ENCODE measurements at regions not wholly inside any gene's neighbourhood (a gene's known extent, or its start where the extent isn't known, plus 50 kb on each side); places are given as distances from the start of the nearest gene placed in this dataset.
A peak's percentile ranks its signal among the peaks of the same experiment; 100 is the strongest.

DNA sequence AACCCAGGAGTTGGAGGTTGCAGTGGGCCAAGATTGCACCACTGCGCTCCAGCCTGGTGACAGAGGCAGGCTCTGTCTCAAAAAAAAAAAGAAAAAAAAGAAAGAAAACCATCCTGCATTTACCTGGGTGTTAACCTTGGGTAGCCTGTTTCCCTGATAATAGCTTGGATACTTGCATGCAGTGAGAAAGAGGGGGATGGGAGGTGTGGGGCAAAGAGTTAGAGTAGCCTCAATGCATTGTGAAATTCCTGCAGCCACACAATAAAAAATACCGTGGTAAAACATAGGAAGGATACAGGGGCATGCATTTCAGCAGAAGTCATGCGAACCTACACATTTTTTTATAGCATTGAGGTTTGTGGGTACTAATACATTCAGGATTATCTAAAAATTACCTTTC lies 76.6 kb upstream of the ZNF516 start:
- ChIA-PET CTCF (interaction anchor here (1.0 to 2.2 kb wide), 2 partner anchors 48 to 86 kb away, joined by 3 to 6 read pairs; no protein-coding TSS in a partner anchor), POLR2A (no interaction called here)
- Mint-ChIP-seq H3K27me3 (ENCODE audit: low read depth) (no peaks in the 10 kb centered on the region; the same call in 1 of the 2 replicates), H3K4me1 (peaks cover 21% of the 10 kb centered on the region), H3K4me3 (no peak overlapping the region), H3K27ac (no peak overlapping the region), H3K9me3 (peaks cover 17% of the 10 kb centered on the region), H3K36me3 (0 out of 2 replicates have a peak, but pooled peaks cover 4% of the 10 kb centered on the region)
- DNase-seq (ENCODE audit: low spot score), result no peak
- TF ChIP-seq, protein P1, sequence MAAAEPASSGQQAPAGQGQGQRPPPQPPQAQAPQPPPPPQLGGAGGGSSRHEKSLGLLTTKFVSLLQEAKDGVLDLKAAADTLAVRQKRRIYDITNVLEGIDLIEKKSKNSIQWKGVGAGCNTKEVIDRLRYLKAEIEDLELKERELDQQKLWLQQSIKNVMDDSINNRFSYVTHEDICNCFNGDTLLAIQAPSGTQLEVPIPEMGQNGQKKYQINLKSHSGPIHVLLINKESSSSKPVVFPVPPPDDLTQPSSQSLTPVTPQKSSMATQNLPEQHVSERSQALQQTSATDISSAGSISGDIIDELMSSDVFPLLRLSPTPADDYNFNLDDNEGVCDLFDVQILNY (CRISPR knock-in tag; IDR thresholded peaks at IDR 0.05), result no peak
- TF ChIP-seq ZNF121 (CRISPR knock-in tag; IDR thresholded peaks at IDR 0.05) (no peak), ZNF232 (CRISPR knock-in tag; IDR thresholded peaks at IDR 0.05) (no peak)
- TF ChIP-seq, protein P2, sequence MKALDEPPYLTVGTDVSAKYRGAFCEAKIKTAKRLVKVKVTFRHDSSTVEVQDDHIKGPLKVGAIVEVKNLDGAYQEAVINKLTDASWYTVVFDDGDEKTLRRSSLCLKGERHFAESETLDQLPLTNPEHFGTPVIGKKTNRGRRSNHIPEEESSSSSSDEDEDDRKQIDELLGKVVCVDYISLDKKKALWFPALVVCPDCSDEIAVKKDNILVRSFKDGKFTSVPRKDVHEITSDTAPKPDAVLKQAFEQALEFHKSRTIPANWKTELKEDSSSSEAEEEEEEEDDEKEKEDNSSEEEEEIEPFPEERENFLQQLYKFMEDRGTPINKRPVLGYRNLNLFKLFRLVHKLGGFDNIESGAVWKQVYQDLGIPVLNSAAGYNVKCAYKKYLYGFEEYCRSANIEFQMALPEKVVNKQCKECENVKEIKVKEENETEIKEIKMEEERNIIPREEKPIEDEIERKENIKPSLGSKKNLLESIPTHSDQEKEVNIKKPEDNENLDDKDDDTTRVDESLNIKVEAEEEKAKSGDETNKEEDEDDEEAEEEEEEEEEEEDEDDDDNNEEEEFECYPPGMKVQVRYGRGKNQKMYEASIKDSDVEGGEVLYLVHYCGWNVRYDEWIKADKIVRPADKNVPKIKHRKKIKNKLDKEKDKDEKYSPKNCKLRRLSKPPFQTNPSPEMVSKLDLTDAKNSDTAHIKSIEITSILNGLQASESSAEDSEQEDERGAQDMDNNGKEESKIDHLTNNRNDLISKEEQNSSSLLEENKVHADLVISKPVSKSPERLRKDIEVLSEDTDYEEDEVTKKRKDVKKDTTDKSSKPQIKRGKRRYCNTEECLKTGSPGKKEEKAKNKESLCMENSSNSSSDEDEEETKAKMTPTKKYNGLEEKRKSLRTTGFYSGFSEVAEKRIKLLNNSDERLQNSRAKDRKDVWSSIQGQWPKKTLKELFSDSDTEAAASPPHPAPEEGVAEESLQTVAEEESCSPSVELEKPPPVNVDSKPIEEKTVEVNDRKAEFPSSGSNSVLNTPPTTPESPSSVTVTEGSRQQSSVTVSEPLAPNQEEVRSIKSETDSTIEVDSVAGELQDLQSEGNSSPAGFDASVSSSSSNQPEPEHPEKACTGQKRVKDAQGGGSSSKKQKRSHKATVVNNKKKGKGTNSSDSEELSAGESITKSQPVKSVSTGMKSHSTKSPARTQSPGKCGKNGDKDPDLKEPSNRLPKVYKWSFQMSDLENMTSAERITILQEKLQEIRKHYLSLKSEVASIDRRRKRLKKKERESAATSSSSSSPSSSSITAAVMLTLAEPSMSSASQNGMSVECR (CRISPR knock-in tag; IDR thresholded peaks at IDR 0.05; ENCODE audit: borderline replicate concordance), result no peak
- ATAC-seq, result peak; percentile 67; the same call in 1 of the 2 replicates

DNA sequence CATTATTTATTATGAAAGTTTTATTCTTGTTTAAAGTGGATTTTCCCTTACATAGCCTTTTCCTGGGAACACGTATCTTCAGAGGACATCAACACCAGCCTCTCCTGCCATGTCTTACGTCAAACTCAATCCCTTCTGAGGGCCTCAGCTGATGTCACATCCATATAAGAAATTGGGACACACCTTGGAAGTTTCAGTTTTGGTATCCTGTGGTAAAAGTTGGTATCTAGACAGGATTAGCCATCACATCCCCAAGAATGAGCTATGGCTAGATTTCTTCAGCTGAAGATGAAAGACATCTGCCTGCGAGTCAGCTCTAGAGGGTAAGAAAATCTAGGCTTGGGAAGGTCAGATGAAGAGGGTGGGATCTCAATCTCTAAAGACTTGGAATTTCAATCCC lies 75.8 kb upstream of the ZNF516 start:
- peaks cover 10% of the 10 kb centered on the region for H3K9me3 Mint-ChIP-seq
- POLR2A ChIA-PET, result no interaction called here
- 0 out of 2 replicates have a peak, but pooled peaks cover 4% of the 10 kb centered on the region for H3K36me3 Mint-ChIP-seq
- no peak overlapping the region for H3K4me3 Mint-ChIP-seq
- peaks cover 22% of the 10 kb centered on the region for H3K4me1 Mint-ChIP-seq
- H3K27me3 Mint-ChIP-seq (ENCODE audit: low read depth), result no peaks in the 10 kb centered on the region; the same call in 1 of the 2 replicates
- TF ChIP-seq, protein P3, sequence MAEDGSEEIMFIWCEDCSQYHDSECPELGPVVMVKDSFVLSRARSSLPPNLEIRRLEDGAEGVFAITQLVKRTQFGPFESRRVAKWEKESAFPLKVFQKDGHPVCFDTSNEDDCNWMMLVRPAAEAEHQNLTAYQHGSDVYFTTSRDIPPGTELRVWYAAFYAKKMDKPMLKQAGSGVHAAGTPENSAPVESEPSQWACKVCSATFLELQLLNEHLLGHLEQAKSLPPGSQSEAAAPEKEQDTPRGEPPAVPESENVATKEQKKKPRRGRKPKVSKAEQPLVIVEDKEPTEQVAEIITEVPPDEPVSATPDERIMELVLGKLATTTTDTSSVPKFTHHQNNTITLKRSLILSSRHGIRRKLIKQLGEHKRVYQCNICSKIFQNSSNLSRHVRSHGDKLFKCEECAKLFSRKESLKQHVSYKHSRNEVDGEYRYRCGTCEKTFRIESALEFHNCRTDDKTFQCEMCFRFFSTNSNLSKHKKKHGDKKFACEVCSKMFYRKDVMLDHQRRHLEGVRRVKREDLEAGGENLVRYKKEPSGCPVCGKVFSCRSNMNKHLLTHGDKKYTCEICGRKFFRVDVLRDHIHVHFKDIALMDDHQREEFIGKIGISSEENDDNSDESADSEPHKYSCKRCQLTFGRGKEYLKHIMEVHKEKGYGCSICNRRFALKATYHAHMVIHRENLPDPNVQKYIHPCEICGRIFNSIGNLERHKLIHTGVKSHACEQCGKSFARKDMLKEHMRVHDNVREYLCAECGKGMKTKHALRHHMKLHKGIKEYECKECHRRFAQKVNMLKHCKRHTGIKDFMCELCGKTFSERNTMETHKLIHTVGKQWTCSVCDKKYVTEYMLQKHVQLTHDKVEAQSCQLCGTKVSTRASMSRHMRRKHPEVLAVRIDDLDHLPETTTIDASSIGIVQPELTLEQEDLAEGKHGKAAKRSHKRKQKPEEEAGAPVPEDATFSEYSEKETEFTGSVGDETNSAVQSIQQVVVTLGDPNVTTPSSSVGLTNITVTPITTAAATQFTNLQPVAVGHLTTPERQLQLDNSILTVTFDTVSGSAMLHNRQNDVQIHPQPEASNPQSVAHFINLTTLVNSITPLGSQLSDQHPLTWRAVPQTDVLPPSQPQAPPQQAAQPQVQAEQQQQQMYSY (CRISPR knock-in tag; IDR thresholded peaks at IDR 0.05), result no peak
- TF ChIP-seq ZNF232 (CRISPR knock-in tag; IDR thresholded peaks at IDR 0.05), result no peak
- TF ChIP-seq, protein P4, sequence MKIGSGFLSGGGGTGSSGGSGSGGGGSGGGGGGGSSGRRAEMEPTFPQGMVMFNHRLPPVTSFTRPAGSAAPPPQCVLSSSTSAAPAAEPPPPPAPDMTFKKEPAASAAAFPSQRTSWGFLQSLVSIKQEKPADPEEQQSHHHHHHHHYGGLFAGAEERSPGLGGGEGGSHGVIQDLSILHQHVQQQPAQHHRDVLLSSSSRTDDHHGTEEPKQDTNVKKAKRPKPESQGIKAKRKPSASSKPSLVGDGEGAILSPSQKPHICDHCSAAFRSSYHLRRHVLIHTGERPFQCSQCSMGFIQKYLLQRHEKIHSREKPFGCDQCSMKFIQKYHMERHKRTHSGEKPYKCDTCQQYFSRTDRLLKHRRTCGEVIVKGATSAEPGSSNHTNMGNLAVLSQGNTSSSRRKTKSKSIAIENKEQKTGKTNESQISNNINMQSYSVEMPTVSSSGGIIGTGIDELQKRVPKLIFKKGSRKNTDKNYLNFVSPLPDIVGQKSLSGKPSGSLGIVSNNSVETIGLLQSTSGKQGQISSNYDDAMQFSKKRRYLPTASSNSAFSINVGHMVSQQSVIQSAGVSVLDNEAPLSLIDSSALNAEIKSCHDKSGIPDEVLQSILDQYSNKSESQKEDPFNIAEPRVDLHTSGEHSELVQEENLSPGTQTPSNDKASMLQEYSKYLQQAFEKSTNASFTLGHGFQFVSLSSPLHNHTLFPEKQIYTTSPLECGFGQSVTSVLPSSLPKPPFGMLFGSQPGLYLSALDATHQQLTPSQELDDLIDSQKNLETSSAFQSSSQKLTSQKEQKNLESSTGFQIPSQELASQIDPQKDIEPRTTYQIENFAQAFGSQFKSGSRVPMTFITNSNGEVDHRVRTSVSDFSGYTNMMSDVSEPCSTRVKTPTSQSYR (CRISPR knock-in tag; IDR thresholded peaks at IDR 0.05), result no peak
- TF ChIP-seq, protein P5, sequence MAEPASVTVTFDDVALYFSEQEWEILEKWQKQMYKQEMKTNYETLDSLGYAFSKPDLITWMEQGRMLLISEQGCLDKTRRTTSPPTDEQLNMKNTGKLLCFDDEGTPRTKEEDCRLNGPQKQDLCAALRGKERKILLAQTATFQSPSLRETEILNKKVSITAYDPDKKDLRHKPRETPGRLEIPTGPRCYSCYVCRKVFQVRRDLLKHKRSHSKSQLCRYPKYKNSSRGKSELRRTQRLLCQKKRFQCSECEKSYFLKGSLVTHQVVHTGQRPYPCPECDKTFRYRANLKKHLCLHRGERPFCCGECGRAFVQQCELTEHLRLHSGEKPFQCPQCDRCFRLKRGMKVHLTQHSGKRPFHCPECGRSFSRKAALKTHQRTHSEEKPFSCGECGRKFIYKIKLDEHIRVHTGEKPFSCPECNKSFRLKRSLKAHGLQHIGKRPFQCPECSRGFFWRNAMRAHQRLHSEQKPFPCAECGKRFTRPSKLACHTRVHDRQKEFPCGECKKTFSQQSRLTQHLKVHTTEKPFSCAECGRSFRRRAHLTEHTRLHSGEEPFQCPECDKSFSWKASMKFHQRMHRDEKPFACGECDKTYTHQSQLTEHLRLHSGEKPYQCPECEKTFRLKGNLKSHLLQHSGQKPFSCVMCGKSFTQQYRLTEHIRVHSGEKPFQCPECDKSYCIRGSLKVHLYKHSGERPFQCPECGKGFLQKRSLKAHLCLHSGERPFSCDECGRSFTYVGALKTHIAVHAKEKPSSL (CRISPR knock-in tag; conservative IDR thresholded peaks at IDR 0.05), result no peak
- no peak for TF ChIP-seq NFE2L1 (CRISPR knock-in tag; IDR thresholded peaks at IDR 0.05)
- ATAC-seq (no peak), DNase-seq (ENCODE audit: low spot score) (no peak)
- no peak overlapping the region for H3K27ac Mint-ChIP-seq
- CTCF ChIA-PET, result interaction anchor here (1.3 to 2.2 kb wide), 2 partner anchors 87 kb away, joined by 4 to 6 read pairs; no protein-coding TSS in a partner anchor
